ENCODE measurements at regions not wholly inside any gene's neighbourhood (a gene's known extent, or its start where the extent isn't known, plus 50 kb on each side); places are given as distances from the start of the nearest gene placed in this dataset.

DNA sequence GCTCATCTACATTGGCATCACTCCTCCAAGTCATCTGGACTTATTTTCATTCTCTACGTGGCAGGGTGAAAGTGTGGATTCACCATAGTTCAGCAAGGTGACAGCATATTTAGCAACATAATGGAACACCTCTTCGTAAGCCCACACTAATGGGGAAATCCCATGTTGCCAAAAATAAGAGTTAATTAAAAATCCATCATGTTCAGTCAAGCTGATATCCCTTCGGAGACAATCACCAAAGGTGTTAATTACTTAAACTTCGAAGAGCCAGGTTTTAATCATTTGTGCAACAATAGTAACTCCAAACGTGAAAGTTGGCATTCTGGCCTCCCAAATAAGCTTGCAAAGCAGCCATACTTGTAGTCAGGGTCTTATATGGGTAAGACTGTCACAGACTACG lies 242.9 kb downstream of the NSG2 start:
- Histone ChIP-seq H3K4me1 (no peaks in the 10 kb centered on the region), H3K27ac (no peak overlapping the region), H3K27me3 (no peaks in the 10 kb centered on the region), H3K9me3 (peaks cover 0 to 7% (median 0%) of the 10 kb centered on the region in 3 donors), H3K36me3 (no peaks in the 10 kb centered on the region), H3K4me3 (no peak overlapping the region)
- no peak for TF ChIP-seq POLR2A (IDR thresholded peaks at IDR 0.05)
- TF ChIP-seq, protein P1, sequence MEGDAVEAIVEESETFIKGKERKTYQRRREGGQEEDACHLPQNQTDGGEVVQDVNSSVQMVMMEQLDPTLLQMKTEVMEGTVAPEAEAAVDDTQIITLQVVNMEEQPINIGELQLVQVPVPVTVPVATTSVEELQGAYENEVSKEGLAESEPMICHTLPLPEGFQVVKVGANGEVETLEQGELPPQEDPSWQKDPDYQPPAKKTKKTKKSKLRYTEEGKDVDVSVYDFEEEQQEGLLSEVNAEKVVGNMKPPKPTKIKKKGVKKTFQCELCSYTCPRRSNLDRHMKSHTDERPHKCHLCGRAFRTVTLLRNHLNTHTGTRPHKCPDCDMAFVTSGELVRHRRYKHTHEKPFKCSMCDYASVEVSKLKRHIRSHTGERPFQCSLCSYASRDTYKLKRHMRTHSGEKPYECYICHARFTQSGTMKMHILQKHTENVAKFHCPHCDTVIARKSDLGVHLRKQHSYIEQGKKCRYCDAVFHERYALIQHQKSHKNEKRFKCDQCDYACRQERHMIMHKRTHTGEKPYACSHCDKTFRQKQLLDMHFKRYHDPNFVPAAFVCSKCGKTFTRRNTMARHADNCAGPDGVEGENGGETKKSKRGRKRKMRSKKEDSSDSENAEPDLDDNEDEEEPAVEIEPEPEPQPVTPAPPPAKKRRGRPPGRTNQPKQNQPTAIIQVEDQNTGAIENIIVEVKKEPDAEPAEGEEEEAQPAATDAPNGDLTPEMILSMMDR (IDR thresholded peaks at IDR 0.05 in 4 of 5, conservative IDR thresholded peaks at IDR 0.05 in 1 of 5) = no peak
- ATAC-seq (no peak), DNase-seq (no peak)
- in situ Hi-C loops (cut with MboI; ENCODE audit: low sequenced_read_pairs in 4 of 4) (no loop called here), intact Hi-C loops (cut with DNase I; ENCODE audit: low total_unique reads) (no loop called here)

DNA sequence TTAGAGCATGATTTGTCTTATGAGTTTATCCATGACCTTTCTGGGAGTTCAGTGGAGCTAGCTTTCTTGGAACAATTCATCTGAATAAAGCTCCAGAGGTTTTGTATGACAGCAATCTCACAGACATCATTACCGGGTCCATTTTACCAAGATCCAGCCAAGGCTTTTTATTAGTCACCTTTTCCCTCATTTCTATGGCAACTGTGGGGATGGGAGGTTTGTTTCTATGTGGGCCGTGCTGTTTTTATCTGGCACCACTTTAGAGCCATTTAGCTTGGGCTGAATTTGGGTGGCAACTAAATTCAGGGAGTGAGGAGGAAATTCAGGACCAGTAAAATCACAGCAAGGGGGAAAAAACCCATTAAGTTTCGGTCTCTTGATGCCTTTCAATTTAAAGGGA lies 245.7 kb downstream of the NSG2 start:
- no peak overlapping the region for H3K27ac ChIP-seq

DNA sequence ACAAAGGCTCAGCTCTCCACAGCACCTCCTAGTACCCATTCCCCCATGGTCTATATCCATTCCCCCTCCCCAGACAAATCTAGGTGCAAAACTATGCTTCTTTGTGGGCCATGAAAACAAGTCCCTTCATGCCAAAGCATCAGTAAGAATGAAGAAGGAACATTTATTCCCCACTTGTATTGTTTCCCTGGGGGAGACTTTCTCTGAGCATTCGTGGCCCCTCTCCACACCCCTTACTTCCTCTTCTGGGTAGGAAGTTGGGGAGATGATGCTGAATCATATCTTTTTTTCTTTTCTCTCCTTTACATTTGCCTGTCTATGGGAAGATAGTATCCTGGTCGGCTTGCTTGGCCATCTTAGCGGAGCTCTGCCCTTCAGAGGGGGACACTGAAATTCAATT lies 246.8 kb downstream of the NSG2 start:
- Histone ChIP-seq H3K4me1 (peaks cover 4 to 7% of the 10 kb centered on the region in 2 donors), H3K27ac (no peak overlapping the region), H3K27me3 (no peaks in the 10 kb centered on the region), H3K9me3 (peaks cover 0 to 7% (median 0%) of the 10 kb centered on the region in 3 donors), H3K4me3 (no peak overlapping the region), H3K36me3 (no peaks in the 10 kb centered on the region)
- in situ Hi-C loops (cut with MboI; ENCODE audit: low sequenced_read_pairs in 4 of 4) = no loop called here
- DNase-seq = no peak
- TF ChIP-seq, protein P1 (IDR thresholded peaks at IDR 0.05 in 4 of 5, conservative IDR thresholded peaks at IDR 0.05 in 1 of 5) = no peak
- no peak for TF ChIP-seq POLR2A (IDR thresholded peaks at IDR 0.05)
- no peak for ATAC-seq
- intact Hi-C loops (cut with DNase I; ENCODE audit: low total_unique reads) = no loop called here

More for the DNA sequence above, 245.7 kb downstream of the NSG2 start:
- in situ Hi-C loops (cut with MboI; ENCODE audit: low sequenced_read_pairs in 4 of 4) = no loop called here
- Histone ChIP-seq H3K4me3 (no peak overlapping the region), H3K4me1 (peaks cover 2 to 4% of the 10 kb centered on the region in 2 donors), H3K27me3 (no peaks in the 10 kb centered on the region), H3K36me3 (no peaks in the 10 kb centered on the region), H3K9me3 (peaks cover 0 to 7% (median 0%) of the 10 kb centered on the region in 3 donors)
- TF ChIP-seq, protein P1 (IDR thresholded peaks at IDR 0.05 in 4 of 5, conservative IDR thresholded peaks at IDR 0.05 in 1 of 5) = no peak
- TF ChIP-seq POLR2A (IDR thresholded peaks at IDR 0.05) = no peak
- no peak for DNase-seq
- ATAC-seq = no peak
- intact Hi-C loops (cut with DNase I; ENCODE audit: low total_unique reads) = no loop called here

DNA sequence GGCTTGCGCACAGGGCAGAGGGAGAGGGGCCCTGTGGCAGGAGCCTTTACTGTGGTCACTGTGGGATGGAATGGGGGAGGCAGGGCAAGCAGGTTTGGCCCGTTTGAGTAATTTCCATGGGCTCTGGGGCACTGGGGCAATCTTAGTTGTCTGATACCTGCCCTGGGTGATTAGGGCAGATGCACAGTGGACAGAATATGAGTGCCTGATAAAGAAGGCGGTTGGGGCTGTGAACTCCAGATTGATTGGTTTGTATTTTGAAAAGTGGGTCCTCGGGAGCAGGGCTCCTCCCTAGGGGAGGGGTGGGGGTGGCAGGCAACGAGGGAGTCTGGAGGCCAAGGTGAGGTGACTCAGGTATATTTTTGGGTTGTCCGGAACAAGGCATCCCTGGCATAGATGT lies 247.5 kb downstream of the NSG2 start:
- in situ Hi-C loops (cut with MboI; ENCODE audit: low sequenced_read_pairs in 4 of 4) = no loop called here
- no peak for DNase-seq

DNA sequence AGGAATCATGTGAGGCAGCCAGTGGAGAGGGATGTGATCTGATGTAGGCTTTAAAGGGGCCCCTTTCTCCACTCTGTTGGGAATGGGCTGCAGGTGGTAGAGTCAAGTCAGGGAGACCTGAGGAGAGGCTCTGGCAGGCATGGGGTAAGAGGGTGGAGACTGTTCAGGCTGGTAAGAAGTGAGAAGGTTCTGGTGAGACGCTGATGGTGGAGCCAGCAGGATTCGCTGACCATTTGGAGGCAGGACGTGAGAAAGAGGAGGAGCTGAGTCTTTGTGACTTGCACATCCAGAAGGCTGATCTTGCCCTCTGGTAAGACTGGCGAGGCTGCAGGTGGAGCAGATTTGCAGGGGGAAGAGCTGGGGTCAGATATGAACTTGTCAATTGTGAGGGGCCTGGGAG lies 248.0 kb downstream of the NSG2 start:
- in situ Hi-C loops (cut with MboI; ENCODE audit: low sequenced_read_pairs in 4 of 4) (no loop called here), intact Hi-C loops (cut with DNase I; ENCODE audit: low total_unique reads) (no loop called here)
- Histone ChIP-seq H3K36me3 (no peaks in the 10 kb centered on the region), H3K27ac (no peak overlapping the region), H3K4me1 (peaks cover 4 to 7% of the 10 kb centered on the region in 2 donors), H3K4me3 (no peak overlapping the region), H3K27me3 (no peaks in the 10 kb centered on the region), H3K9me3 (peaks cover 0 to 7% (median 0%) of the 10 kb centered on the region in 3 donors)
- DNase-seq = no peak
- ATAC-seq = no peak
- no peak for TF ChIP-seq POLR2A (IDR thresholded peaks at IDR 0.05)
- TF ChIP-seq, protein P1 (IDR thresholded peaks at IDR 0.05 in 4 of 5, conservative IDR thresholded peaks at IDR 0.05 in 1 of 5) = no peak

More for the DNA sequence above, 247.5 kb downstream of the NSG2 start:
- no peaks in the 10 kb centered on the region for H3K27me3 ChIP-seq
- H3K9me3 ChIP-seq = peaks cover 0 to 7% (median 0%) of the 10 kb centered on the region in 3 donors
- no peaks in the 10 kb centered on the region for H3K36me3 ChIP-seq
- no peak overlapping the region for H3K4me3 ChIP-seq
- no peak overlapping the region for H3K27ac ChIP-seq
- H3K4me1 ChIP-seq = peaks cover 4 to 7% of the 10 kb centered on the region in 2 donors
- TF ChIP-seq POLR2A (IDR thresholded peaks at IDR 0.05) = no peak
- no peak for ATAC-seq
- intact Hi-C loops (cut with DNase I; ENCODE audit: low total_unique reads) = no loop called here

Data from gastrocnemius medialis (tissue), 4 donors.